B cell (primary cell): ENCODE measurements at regions not wholly inside any gene's neighbourhood (a gene's known extent, or its start where the extent isn't known, plus 50 kb on each side); places are given as distances from the start of the nearest gene placed in this dataset.

Experiments
- ATAC-seq: fragments of 200-7000 bp; cut with Tn5 transposase; one replicate; pipeline ENCODE4 v1.10.0; 2021; ENCODE audit warnings: low read depth, mild to moderate bottlenecking, moderate number of reproducible peaks, moderate library complexity
- CTCF ChIA-PET: fragments of 350-600 bp; sonication (Branson Sonifier 250); formaldehyde crosslinking; loops from one replicate; lab custom pipeline; 2021; ENCODE audit warnings: antibody characterized with exemption, inconsistent platforms; lab: Charles Lee
- POLR2A ChIA-PET: fragments of 350-600 bp; sonication (Branson Sonifier 250); formaldehyde crosslinking; loops from one replicate; lab custom pipeline; 2021; ENCODE audit warnings: antibody characterized with exemption; lab: Charles Lee
- DNase-seq: peaks from one replicate; pipeline ENCODE4 v3.0.0; 2013
- H2AFZ ChIP-seq: 2 replicates; pipeline ENCODE4 v1.6.1; 2012; ENCODE audit warnings: mild to moderate bottlenecking, low read depth, low read length; ENCODE audit not compliant: insufficient read depth, poor library complexity, severe bottlenecking
- H3K27ac ChIP-seq, 2 donors: 1 replicate in 1 of 2; 2 replicates in 1 of 2; pipeline ENCODE4 v1.5.1; 2012 to 2013; ENCODE audit warnings: low read length in 2 of 2, mild to moderate bottlenecking in 2 of 2, moderate library complexity in 1 of 2
- H3K27me3 ChIP-seq, 4 experiments: fragments of 200-600 bp in 1 of 4; sonication (generic) in 1 of 4; replicated peaks in 1 of 4; 1 replicate in 2 of 4; 2 replicates in 2 of 4; pipeline versions ENCODE4 v1.6.1 to v1.7.0; 2013 to 2016; ENCODE audit warnings: low read length in 3 of 4, mild to moderate bottlenecking in 2 of 4, mixed read lengths in 1 of 4, moderate library complexity in 1 of 4; ENCODE audit not compliant: insufficient read depth in 4 of 4, control insufficient read depth in 3 of 4; ENCODE audit errors: control extremely low read depth in 1 of 4
- H3K36me3 ChIP-seq, 2 experiments: replicated peaks in 1 of 2; 1 replicate in 1 of 2; 2 replicates in 1 of 2; pipeline versions ENCODE4 v1.6.1 to v1.7.1; 2013; ENCODE audit warnings: low read length in 1 of 2; ENCODE audit not compliant: insufficient read depth in 2 of 2, control insufficient read depth in 1 of 2; ENCODE audit errors: control extremely low read depth in 1 of 2, extremely low read depth in 1 of 2
- H3K4me1 ChIP-seq, 2 donors: fragments of 200-600 bp in 1 of 2; sonication (generic) in 1 of 2; 1 replicate in 1 of 2; 2 replicates in 1 of 2; pipeline versions ENCODE4 v1.5.1 to v1.6.1; 2013 to 2017; ENCODE audit warnings: low read length in 2 of 2; ENCODE audit not compliant: control insufficient read depth in 2 of 2, insufficient read depth in 2 of 2
- H3K4me2 ChIP-seq: replicated peaks from 2 replicates; pipeline ENCODE3; 2012; ENCODE audit warnings: mild to moderate bottlenecking, low read depth, low read length; ENCODE audit not compliant: poor library complexity, severe bottlenecking
- H3K4me3 ChIP-seq, 5 experiments: fragments of 200-600 bp in 1 of 5; sonication (generic) in 1 of 5; 1 replicate in 3 of 5; 2 replicates in 2 of 5; pipeline versions ENCODE4 v1.5.1 to v1.7.0; 2011 to 2016; ENCODE audit warnings: low read length in 4 of 5, mild to moderate bottlenecking in 4 of 5, low read depth in 2 of 5, control low read depth in 1 of 5, moderate library complexity in 1 of 5; ENCODE audit not compliant: insufficient read depth in 1 of 5; ENCODE audit errors: control extremely low read depth in 1 of 5, extremely low read depth in 1 of 5
- H3K79me2 ChIP-seq: fragments of 200-600 bp; sonication (generic); one replicate; pipeline ENCODE4 v1.6.0; 2016; ENCODE audit warnings: low read length; ENCODE audit not compliant: control insufficient read depth, insufficient read depth
- H3K9ac ChIP-seq: fragments of 200-600 bp; sonication (generic); 2 replicates; pipeline ENCODE4 v1.6.1; 2017; ENCODE audit warnings: mild to moderate bottlenecking, low read length, moderate library complexity
- H3K9me3 ChIP-seq, 3 donors: one replicate each; pipeline versions ENCODE4 v1.6.1 to v1.7.1; 2013; ENCODE audit warnings: low read length in 2 of 3; ENCODE audit not compliant: control insufficient read depth in 2 of 3, insufficient read depth in 1 of 3; ENCODE audit errors: control extremely low read depth in 1 of 3
- H4K20me1 ChIP-seq: 2 replicates; pipeline ENCODE4 v1.6.0; 2012; ENCODE audit warnings: mild to moderate bottlenecking, low read length; ENCODE audit not compliant: insufficient read depth, control insufficient read depth, poor library complexity, severe bottlenecking
- H3K27ac Mint-ChIP-seq: one replicate; pipeline ENCODE4 v1.8.0; 2021; ENCODE audit warnings: mixed read lengths
- H3K27me3 Mint-ChIP-seq: one replicate; pipeline ENCODE4 v1.8.0; 2021; ENCODE audit warnings: mixed read lengths
- H3K4me1 Mint-ChIP-seq: one replicate; pipeline ENCODE4 v1.8.0; 2021; ENCODE audit warnings: mixed read lengths
- H3K4me3 Mint-ChIP-seq: one replicate; pipeline ENCODE4 v1.8.0; 2021; ENCODE audit warnings: mixed read lengths
- H3K9me3 Mint-ChIP-seq: one replicate; pipeline ENCODE4 v1.8.0; 2022; ENCODE audit warnings: mixed read lengths; ENCODE audit not compliant: insufficient read depth
- EZH2 ChIP-seq: IDR thresholded peaks from 2 replicates; pipeline ENCODE4 v1.6.1; 2012; ENCODE audit warnings: borderline replicate concordance, low read depth, mild to moderate bottlenecking, moderate library complexity, low read length; ENCODE audit not compliant: insufficient read depth, poor library complexity, severe bottlenecking
- WGBS: methylation state at CpG from one replicate; pipeline ENCODE4 v1.1.5; 2013; ENCODE audit warnings: missing lambda C conversion rate; ENCODE audit not compliant: insufficient coverage; 5-methylcytosine and 5-hydroxymethylcytosine counted together
- intact Hi-C: fragments of 100-400 bp; cut with micrococcal nuclease; formaldehyde crosslinking; loops from one replicate; pipeline ENCODE4 v1.10.0; 2022
- TF ChIP-seq, protein P1 (sequence below): fragments of 200-600 bp; IDR thresholded peaks from one replicate; pipeline ENCODE4 v1.8.0; 2022; ENCODE audit warnings: antibody characterized with exemption, mild to moderate bottlenecking

GRCh38 chr6:63460971-63461370, 111.3 kb upstream of the LOC128125822 start:
- CTCF ChIA-PET, result no interaction called here
- intact Hi-C loops, result no loop called here
- no peak overlapping the region for H3K4me3 Mint-ChIP-seq
- Histone ChIP-seq H3K36me3 (no peaks in the 10 kb centered on the region), H3K9ac (no peak overlapping the region), H4K20me1 (no peaks in the 10 kb centered on the region), H3K9me3 (no peaks in the 10 kb centered on the region), H2AFZ (no peak overlapping the region), H3K4me3 (no peak overlapping the region), H3K4me2 (no peak overlapping the region), H3K79me2 (no peaks in the 10 kb centered on the region), H3K4me1 (no peaks in the 10 kb centered on the region), H3K27ac (no peak overlapping the region), H3K27me3 (no peaks in the 10 kb centered on the region)
- no peak for DNase-seq
- POLR2A ChIA-PET, result no interaction called here
- no peak for ATAC-seq
- TF ChIP-seq, protein P1, sequence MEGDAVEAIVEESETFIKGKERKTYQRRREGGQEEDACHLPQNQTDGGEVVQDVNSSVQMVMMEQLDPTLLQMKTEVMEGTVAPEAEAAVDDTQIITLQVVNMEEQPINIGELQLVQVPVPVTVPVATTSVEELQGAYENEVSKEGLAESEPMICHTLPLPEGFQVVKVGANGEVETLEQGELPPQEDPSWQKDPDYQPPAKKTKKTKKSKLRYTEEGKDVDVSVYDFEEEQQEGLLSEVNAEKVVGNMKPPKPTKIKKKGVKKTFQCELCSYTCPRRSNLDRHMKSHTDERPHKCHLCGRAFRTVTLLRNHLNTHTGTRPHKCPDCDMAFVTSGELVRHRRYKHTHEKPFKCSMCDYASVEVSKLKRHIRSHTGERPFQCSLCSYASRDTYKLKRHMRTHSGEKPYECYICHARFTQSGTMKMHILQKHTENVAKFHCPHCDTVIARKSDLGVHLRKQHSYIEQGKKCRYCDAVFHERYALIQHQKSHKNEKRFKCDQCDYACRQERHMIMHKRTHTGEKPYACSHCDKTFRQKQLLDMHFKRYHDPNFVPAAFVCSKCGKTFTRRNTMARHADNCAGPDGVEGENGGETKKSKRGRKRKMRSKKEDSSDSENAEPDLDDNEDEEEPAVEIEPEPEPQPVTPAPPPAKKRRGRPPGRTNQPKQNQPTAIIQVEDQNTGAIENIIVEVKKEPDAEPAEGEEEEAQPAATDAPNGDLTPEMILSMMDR, result no peak
- TF ChIP-seq EZH2, result no peak
- H3K27ac Mint-ChIP-seq, result no peak overlapping the region
- no peaks in the 10 kb centered on the region for H3K27me3 Mint-ChIP-seq
- H3K9me3 Mint-ChIP-seq, result no peaks in the 10 kb centered on the region
- H3K4me1 Mint-ChIP-seq, result no peaks in the 10 kb centered on the region
- 92% methylated on average over 4 of the region's 10 CpGs for WGBS

DNA sequence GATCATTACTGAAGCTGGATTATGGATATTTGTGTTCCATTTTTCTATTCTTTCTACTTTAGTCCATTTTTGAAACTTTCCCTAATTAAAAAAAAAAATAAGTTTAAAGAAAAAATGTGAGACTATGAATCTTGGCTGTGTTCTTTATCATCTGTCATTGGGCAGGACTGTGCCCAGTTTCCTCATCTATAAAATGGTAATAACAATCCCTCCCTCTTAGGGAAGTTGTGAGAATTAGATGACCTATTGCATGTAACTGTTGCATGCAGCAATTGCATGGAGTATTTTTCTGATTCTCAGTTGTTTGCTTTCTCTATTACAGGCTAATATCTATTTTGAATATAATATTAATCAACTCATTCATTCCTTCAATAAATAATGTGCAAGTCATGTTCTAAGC, 108.2 kb upstream of the LOC128125822 start:
- H3K79me2 ChIP-seq, result no peaks in the 10 kb centered on the region
- H2AFZ ChIP-seq, result no peak overlapping the region
- H3K9me3 ChIP-seq, result no peaks in the 10 kb centered on the region
- H3K27me3 ChIP-seq, result no peaks in the 10 kb centered on the region
- Mint-ChIP-seq H3K27ac (no peak overlapping the region), H3K27me3 (no peaks in the 10 kb centered on the region), H3K9me3 (no peaks in the 10 kb centered on the region), H3K4me3 (no peak overlapping the region), H3K4me1 (no peaks in the 10 kb centered on the region)
- POLR2A ChIA-PET, result no interaction called here
- no peak overlapping the region for H3K9ac ChIP-seq
- DNase-seq (no peak), ATAC-seq (no peak)
- TF ChIP-seq, protein P1, result no peak
- no peak for TF ChIP-seq EZH2
- intact Hi-C loops, result no loop called here
- H3K4me2 ChIP-seq, result no peak overlapping the region
- no peaks in the 10 kb centered on the region for H4K20me1 ChIP-seq
- H3K36me3 ChIP-seq, result no peaks in the 10 kb centered on the region
- CTCF ChIA-PET, result no interaction called here
- H3K4me1 ChIP-seq, result no peaks in the 10 kb centered on the region
- H3K27ac ChIP-seq, result no peak overlapping the region
- no peak overlapping the region for H3K4me3 ChIP-seq
